Esophagus muscularis mucosa (tissue), 3 donors: ENCODE measurements at regions not wholly inside any gene's neighbourhood (a gene's known extent, or its start where the extent isn't known, plus 50 kb on each side); places are given as distances from the start of the nearest gene placed in this dataset.
"Not testable (repeated sequence)": the region's sequence is repeated elsewhere in the genome, so short reads cannot be mapped to it uniquely, and the experiment has no call there.

Experiments
- POLR2A ChIP-seq: fragments of 450-650 bp; IDR thresholded peaks from one replicate; pipeline ENCODE4 v1.6.1; 2017; ENCODE audit warnings: antibody characterized with exemption, moderate library complexity, mild to moderate bottlenecking, low read depth
- TF ChIP-seq, protein P1 (sequence below), 3 experiments: fragments of 200-600 bp in 2 of 3; fragments of 450-650 bp in 1 of 3; sonication (generic) in 2 of 3; IDR thresholded peaks; one replicate each; pipeline ENCODE4 v1.5.1; 2017 to 2019; ENCODE audit warnings: antibody characterized with exemption in 3 of 3, mild to moderate bottlenecking in 2 of 3, moderate library complexity in 1 of 3

DNA sequence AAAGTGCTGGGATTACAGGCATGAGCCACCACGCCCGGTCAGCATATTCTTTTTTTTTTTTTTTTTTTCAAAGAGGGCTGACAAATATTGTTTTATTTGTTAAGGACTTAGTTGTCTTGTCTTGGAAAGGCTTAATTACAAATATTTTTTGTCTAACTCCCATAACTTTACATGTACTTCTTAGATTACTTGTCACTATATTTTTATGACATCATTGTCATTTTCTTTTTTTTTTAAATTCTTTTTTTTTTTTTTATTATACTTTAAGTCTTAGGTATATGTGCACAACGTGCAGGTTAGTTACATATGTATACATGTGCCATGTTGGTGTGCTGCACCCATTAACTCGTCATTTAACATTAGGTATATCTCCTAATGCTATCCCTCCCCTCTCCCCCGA lies 162.5 kb downstream of the DISP1 start:
- TF ChIP-seq, protein P1, sequence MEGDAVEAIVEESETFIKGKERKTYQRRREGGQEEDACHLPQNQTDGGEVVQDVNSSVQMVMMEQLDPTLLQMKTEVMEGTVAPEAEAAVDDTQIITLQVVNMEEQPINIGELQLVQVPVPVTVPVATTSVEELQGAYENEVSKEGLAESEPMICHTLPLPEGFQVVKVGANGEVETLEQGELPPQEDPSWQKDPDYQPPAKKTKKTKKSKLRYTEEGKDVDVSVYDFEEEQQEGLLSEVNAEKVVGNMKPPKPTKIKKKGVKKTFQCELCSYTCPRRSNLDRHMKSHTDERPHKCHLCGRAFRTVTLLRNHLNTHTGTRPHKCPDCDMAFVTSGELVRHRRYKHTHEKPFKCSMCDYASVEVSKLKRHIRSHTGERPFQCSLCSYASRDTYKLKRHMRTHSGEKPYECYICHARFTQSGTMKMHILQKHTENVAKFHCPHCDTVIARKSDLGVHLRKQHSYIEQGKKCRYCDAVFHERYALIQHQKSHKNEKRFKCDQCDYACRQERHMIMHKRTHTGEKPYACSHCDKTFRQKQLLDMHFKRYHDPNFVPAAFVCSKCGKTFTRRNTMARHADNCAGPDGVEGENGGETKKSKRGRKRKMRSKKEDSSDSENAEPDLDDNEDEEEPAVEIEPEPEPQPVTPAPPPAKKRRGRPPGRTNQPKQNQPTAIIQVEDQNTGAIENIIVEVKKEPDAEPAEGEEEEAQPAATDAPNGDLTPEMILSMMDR (IDR thresholded peaks at IDR 0.05) = not testable (repeated sequence)
- not testable (repeated sequence) for TF ChIP-seq POLR2A
